DND-41 (cell line): ENCODE measurements at regions not wholly inside any gene's neighbourhood (a gene's known extent, or its start where the extent isn't known, plus 50 kb on each side); places are given as distances from the start of the nearest gene placed in this dataset.

Experiments used
- CTCF ChIP-seq: IDR thresholded peaks from 2 replicates; pipeline ENCODE4 v1.5.1; 2012; ENCODE audit warnings: borderline replicate concordance, low read length, moderate library complexity, mild to moderate bottlenecking; ENCODE audit not compliant: poor library complexity, severe bottlenecking; ENCODE audit errors: extremely low read depth
- EZH2 ChIP-seq: IDR thresholded peaks from 3 replicates; pipeline ENCODE4 v1.6.1; 2012; ENCODE audit warnings: borderline replicate concordance, low read depth, mild to moderate bottlenecking, moderate library complexity, low read length, inconsistent platforms; ENCODE audit not compliant: severe bottlenecking

GRCh38 chr4:167908816-167909215, 183.5 kb upstream of the ANXA10 start:
- TF ChIP-seq CTCF = no peak
- no peak for TF ChIP-seq EZH2
